Common myeloid progenitor, CD34-positive (primary cell): ENCODE measurements at regions not wholly inside any gene's neighbourhood (a gene's known extent, or its start where the extent isn't known, plus 50 kb on each side); places are given as distances from the start of the nearest gene placed in this dataset.

Source experiments
- CTCF ChIA-PET: fragments of 350-600 bp; sonication (Branson Sonifier 250); formaldehyde crosslinking; loops from one replicate; lab custom pipeline; 2021; ENCODE audit warnings: antibody characterized with exemption; lab: Charles Lee
- POLR2A ChIA-PET: fragments of 350-600 bp; sonication (Branson Sonifier 250); formaldehyde crosslinking; loops from one replicate; lab custom pipeline; 2021; ENCODE audit warnings: antibody characterized with exemption; lab: Charles Lee
- DNase-seq, 3 donors: peaks; one replicate each; pipeline versions ENCODE4 v3.0.0 to v3.0.0-alpha.2; 2013
- H3K27ac ChIP-seq, 2 experiments: 1 replicate in 1 of 2; 2 replicates in 1 of 2; pipeline ENCODE4 v1.7.0; 2013; ENCODE audit warnings: inconsistent platforms in 2 of 2, low read length in 2 of 2, mild to moderate bottlenecking in 2 of 2, low read depth in 1 of 2, moderate library complexity in 1 of 2; ENCODE audit not compliant: severe bottlenecking in 2 of 2, insufficient read depth in 1 of 2, poor library complexity in 1 of 2
- H3K27me3 ChIP-seq, 5 experiments: replicated peaks in 2 of 5; 1 replicate in 3 of 5; 2 replicates in 2 of 5; pipeline versions ENCODE4 v1.6.1 to v1.7.0; 2013; ENCODE audit warnings: low read length in 4 of 5, mild to moderate bottlenecking in 2 of 5, moderate library complexity in 2 of 5, inconsistent platforms in 1 of 5; ENCODE audit not compliant: insufficient read depth in 5 of 5, control insufficient read depth in 4 of 5
- H3K36me3 ChIP-seq, 4 experiments: 1 replicate in 2 of 4; 2 replicates in 2 of 4; pipeline versions ENCODE4 v1.6.1 to v1.7.0; 2013; ENCODE audit warnings: low read length in 3 of 4, control low read depth in 1 of 4, mild to moderate bottlenecking in 1 of 4; ENCODE audit not compliant: control insufficient read depth in 4 of 4, insufficient read depth in 4 of 4
- H3K4me1 ChIP-seq, 4 experiments: 1 replicate in 3 of 4; 2 replicates in 1 of 4; pipeline versions ENCODE4 v1.6.1 to v1.7.1; 2013; ENCODE audit warnings: low read length in 3 of 4, mild to moderate bottlenecking in 3 of 4, control low read depth in 1 of 4, inconsistent platforms in 1 of 4, moderate library complexity in 1 of 4; ENCODE audit not compliant: control insufficient read depth in 4 of 4, insufficient read depth in 4 of 4; ENCODE audit errors: control extremely low read depth in 1 of 4
- H3K4me3 ChIP-seq, 7 experiments: 1 replicate in 4 of 7; 2 replicates in 3 of 7; pipeline versions ENCODE4 v1.5.1 to v1.7.0; 2013; ENCODE audit warnings: mild to moderate bottlenecking in 7 of 7, low read length in 6 of 7, moderate library complexity in 6 of 7, inconsistent platforms in 2 of 7, low read depth in 2 of 7, control low read depth in 1 of 7; ENCODE audit not compliant: insufficient read depth in 4 of 7, control insufficient read depth in 1 of 7; ENCODE audit errors: extremely low read depth in 1 of 7
- H3K9me3 ChIP-seq, 5 experiments: 1 replicate in 4 of 5; 2 replicates in 1 of 5; pipeline versions ENCODE4 v1.6.1 to v1.7.1; 2013; ENCODE audit warnings: low read length in 4 of 5, mild to moderate bottlenecking in 2 of 5, inconsistent platforms in 1 of 5, low read depth in 1 of 5, moderate library complexity in 1 of 5; ENCODE audit not compliant: control insufficient read depth in 4 of 5, insufficient read depth in 2 of 5; ENCODE audit errors: control extremely low read depth in 1 of 5
- WGBS: methylation state at CpG from one replicate; pipeline ENCODE4 v1.1.5; 2013; ENCODE audit not compliant: insufficient coverage; 5-methylcytosine and 5-hydroxymethylcytosine counted together

DNA sequence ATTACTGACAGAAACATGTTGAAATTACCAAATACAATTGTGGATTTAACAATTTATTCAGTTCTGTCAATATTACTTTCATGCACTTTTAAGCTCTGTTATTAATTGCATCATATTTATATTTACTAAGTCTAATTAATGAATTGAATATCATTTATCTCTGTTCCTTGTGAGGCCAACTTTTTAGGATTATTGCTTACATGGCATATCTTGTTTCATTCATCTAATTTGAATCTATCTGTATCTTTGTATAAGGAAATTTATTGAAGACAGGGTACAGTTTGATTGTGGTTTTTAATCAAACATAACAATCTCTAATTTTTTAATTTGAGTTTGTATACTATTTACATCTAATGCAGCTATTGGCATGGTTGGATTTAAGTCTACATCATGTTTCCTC, 249.9 kb upstream of the GPC6 start:
- Histone ChIP-seq H3K27me3 (no peaks in the 10 kb centered on the region), H3K4me1 (no peaks in the 10 kb centered on the region), H3K9me3 (no peaks in the 10 kb centered on the region), H3K4me3 (no peak overlapping the region), H3K27ac (no peak overlapping the region), H3K36me3 (no peaks in the 10 kb centered on the region)
- POLR2A ChIA-PET = no interaction called here
- CTCF ChIA-PET = no interaction called here
- DNase-seq = no peak

- Histone ChIP-seq H3K9me3 (no peaks in the 10 kb centered on the region), H3K4me3 (no peak overlapping the region), H3K27ac (no peak overlapping the region), H3K4me1 (no peaks in the 10 kb centered on the region), H3K27me3 (no peaks in the 10 kb centered on the region), H3K36me3 (no peaks in the 10 kb centered on the region)
- no peak for DNase-seq
- CTCF ChIA-PET = no interaction called here
- no CpG with 5 or more reads among the region's 2 CpGs for WGBS
- POLR2A ChIA-PET = no interaction called here
Observed at GRCh38 chr13:92984151-92984550, 242.5 kb upstream of the GPC6 start.

DNA sequence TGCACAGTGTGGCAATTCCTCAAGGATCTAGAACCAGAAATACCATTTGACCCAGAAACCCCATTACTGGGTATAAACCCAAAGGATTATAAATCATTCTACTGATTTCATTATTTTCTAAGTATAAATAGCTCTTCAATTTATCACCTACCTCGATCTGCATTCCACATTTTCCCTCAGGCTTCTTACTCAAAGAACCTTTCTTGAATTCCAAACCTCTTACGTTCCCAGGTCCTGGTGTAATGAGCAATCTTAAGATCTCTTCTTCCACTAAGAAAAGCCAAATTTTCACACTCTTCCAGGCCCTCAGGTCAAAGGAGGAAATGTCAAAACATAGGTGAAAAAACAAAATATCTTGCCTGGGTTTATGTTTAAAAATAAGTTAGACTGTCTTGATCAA, 237.3 kb upstream of the GPC6 start:
- Histone ChIP-seq H3K4me3 (no peak overlapping the region), H3K36me3 (no peaks in the 10 kb centered on the region), H3K27ac (no peak overlapping the region), H3K27me3 (no peaks in the 10 kb centered on the region), H3K9me3 (no peaks in the 10 kb centered on the region), H3K4me1 (no peaks in the 10 kb centered on the region)
- 67% methylated on average over 1 of the region's 2 CpGs for WGBS
- CTCF ChIA-PET = no interaction called here
- POLR2A ChIA-PET = no interaction called here
- DNase-seq = no peak

DNA sequence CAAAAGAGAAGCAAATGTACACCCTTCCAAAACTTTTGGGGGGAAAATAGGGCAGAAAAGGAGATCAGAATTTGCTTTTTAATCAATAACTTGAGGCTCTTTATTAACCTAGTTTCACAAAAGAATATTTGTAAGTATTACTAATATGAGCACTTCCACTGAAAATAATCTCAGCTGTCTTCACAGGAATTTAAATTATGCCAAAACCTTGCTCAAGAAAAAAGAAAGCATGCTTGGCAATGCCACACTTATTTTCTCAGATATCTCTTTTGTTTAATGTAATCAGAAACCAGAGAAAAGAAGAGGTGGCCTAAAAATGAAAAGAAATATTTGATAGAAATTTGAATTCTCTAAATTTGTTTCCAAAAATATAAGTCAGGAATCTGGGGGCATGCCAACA, 234.9 kb upstream of the GPC6 start:
- Histone ChIP-seq H3K36me3 (no peaks in the 10 kb centered on the region), H3K27me3 (no peaks in the 10 kb centered on the region), H3K9me3 (no peaks in the 10 kb centered on the region), H3K27ac (no peak overlapping the region), H3K4me3 (no peak overlapping the region), H3K4me1 (no peaks in the 10 kb centered on the region)
- ChIA-PET CTCF (no interaction called here), POLR2A (no interaction called here)
- no peak for DNase-seq

DNA sequence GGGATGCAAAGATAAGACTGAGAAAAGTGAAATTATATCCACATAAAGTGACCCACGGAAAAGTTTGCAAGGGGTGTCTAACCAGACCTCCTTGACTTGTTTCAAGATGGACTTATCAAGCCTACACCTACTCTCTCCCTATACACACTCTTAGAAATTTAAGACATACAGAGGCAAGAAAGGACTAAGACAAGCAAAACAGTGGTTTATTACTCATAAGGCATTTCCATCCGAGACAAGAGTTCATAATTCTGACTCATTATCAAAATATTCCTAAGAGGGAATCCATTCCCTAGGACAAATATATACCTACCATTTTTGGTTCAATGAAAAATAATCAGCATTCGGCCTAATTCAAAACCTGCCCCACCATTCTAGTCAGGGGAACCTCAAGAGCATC, 232.6 kb upstream of the GPC6 start:
- no peaks in the 10 kb centered on the region for H3K36me3 ChIP-seq
- H3K4me1 ChIP-seq = no peaks in the 10 kb centered on the region
- H3K9me3 ChIP-seq = no peaks in the 10 kb centered on the region
- no peak overlapping the region for H3K27ac ChIP-seq
- no peak for DNase-seq
- H3K27me3 ChIP-seq = no peaks in the 10 kb centered on the region
- CTCF ChIA-PET = no interaction called here
- POLR2A ChIA-PET = no interaction called here
- H3K4me3 ChIP-seq = no peak overlapping the region
- WGBS = 95% methylated on average over 3 of the region's 3 CpGs

DNA sequence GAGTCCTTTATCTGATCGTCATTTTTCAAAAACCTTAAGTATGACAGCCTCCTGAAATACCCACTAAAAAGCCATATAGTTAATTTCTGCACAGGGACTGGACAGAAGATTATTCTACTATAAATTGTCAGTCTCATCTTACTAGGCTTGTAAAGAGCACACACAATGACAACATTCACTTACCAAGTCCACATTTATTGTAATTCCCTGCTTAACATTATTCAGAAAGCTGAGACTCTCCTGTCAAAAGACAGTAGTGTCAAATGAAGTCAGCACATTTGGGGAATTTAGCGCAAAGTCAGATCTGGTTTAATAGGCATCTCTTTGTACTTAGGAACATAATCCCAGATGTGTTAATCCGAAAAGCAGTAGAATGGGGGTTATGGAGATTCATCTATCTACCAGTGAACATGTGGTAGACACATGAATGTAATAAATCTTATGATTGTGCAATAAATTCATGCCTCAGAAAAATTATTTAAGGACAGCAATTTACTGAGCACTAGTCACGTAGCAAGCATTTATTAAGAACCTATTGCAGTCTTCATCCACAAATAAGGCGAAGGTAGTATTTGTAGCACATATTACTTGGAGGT, 224.6 kb upstream of the GPC6 start:
- Histone ChIP-seq H3K27ac (no peak overlapping the region), H3K27me3 (no peaks in the 10 kb centered on the region), H3K9me3 (peaks cover 0 to 6% (median 0%) of the 10 kb centered on the region in 5 experiments), H3K4me1 (no peaks in the 10 kb centered on the region), H3K4me3 (no peak overlapping the region), H3K36me3 (no peaks in the 10 kb centered on the region)
- no peak for DNase-seq
- ChIA-PET CTCF (no interaction called here), POLR2A (no interaction called here)
- no CpG with 5 or more reads among the region's 5 CpGs for WGBS

DNA sequence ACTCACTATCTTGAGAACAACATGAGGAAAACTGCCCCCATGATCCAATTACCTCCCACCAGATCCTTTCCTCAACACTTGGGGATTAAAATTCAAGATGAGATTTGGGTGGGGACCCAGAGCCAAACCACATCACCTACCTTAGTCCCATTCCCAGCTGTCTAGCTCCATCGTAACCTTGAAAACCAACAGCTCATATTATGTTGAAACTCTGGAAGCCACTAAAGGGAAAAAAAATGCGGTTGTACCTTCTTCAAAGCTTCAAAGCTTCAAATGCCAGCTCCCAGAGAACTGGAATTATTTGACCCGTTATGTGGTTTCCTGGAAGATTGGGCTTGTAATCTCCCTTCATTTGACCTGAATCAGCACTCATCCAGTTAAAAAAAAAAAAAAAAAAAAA, 223.1 kb upstream of the GPC6 start:
- peaks cover 0 to 6% (median under 1%) of the 10 kb centered on the region in 5 experiments for H3K9me3 ChIP-seq
- CTCF ChIA-PET = no interaction called here
- H3K4me1 ChIP-seq = no peaks in the 10 kb centered on the region
- no peak for DNase-seq
- no peaks in the 10 kb centered on the region for H3K36me3 ChIP-seq
- WGBS = no CpG with 5 or more reads among the region's 3 CpGs
- H3K27me3 ChIP-seq = no peaks in the 10 kb centered on the region
- POLR2A ChIA-PET = no interaction called here
- H3K4me3 ChIP-seq = no peak overlapping the region
- H3K27ac ChIP-seq = no peak overlapping the region
